Stomach (tissue), 8 donors: ENCODE measurements at regions not wholly inside any gene's neighbourhood (a gene's known extent, or its start where the extent isn't known, plus 50 kb on each side); places are given as distances from the start of the nearest gene placed in this dataset.
"Not testable (repeated sequence)": the region's sequence is repeated elsewhere in the genome, so short reads cannot be mapped to it uniquely, and the experiment has no call there.

Experiments used
- DNase-seq, 2 donors: peaks; one replicate each; pipeline versions ENCODE4 v3.0.0 to v3.0.0-alpha.2; 2013 to 2019
- H3K27ac ChIP-seq, 5 donors: fragments of 200-600 bp in 4 of 5; sonication (generic) in 4 of 5; one replicate each; pipeline ENCODE4 v1.5.1; 2013 to 2019; ENCODE audit warnings: mild to moderate bottlenecking in 1 of 5, moderate library complexity in 1 of 5
- H3K27me3 ChIP-seq, 3 donors: fragments of 200-600 bp; sonication (generic); one replicate each; pipeline ENCODE4 v1.5.1; 2017 to 2019; ENCODE audit warnings: mixed run types in 1 of 3
- H3K36me3 ChIP-seq, 4 donors: fragments of 200-600 bp; sonication (generic); 1 replicate in 3 of 4; 2 replicates in 1 of 4; pipeline ENCODE4 v1.5.1; 2016 to 2019
- H3K4me1 ChIP-seq, 4 donors: fragments of 200-600 bp; sonication (generic); one replicate each; pipeline ENCODE4 v1.5.1; 2016 to 2019
- H3K4me3 ChIP-seq, 4 donors: fragments of 200-600 bp; sonication (generic) in 3 of 4; one replicate each; pipeline ENCODE4 v1.5.1; 2016 to 2019; ENCODE audit warnings: mild to moderate bottlenecking in 1 of 4
- H3K9me3 ChIP-seq, 4 donors: fragments of 200-600 bp; sonication (generic); one replicate each; pipeline ENCODE4 v1.5.1; 2016 to 2019
- CTCF ChIP-seq, 7 experiments: fragments of 450-650 bp in 4 of 7; fragments of 200-600 bp in 3 of 7; sonication (generic) in 3 of 7; IDR thresholded peaks; one replicate each; pipeline ENCODE4 v1.5.1; 2016 to 2019; ENCODE audit warnings: antibody characterized with exemption in 7 of 7, control low read depth in 2 of 7, mild to moderate bottlenecking in 1 of 7
- EP300 ChIP-seq: sonication (generic); formaldehyde crosslinking; IDR thresholded peaks from one replicate; pipeline ENCODE4 v1.6.1; 2017; ENCODE audit warnings: antibody characterized with exemption
- POLR2A ChIP-seq, 4 donors: fragments of 450-650 bp; IDR thresholded peaks; one replicate each; pipeline ENCODE4 v1.6.1; 2016; ENCODE audit warnings: antibody characterized with exemption in 4 of 4, control low read depth in 2 of 4, mild to moderate bottlenecking in 1 of 4, moderate library complexity in 1 of 4
- POLR2AphosphoS5 ChIP-seq, 3 donors: sonication (generic); formaldehyde crosslinking; IDR thresholded peaks; one replicate each; pipeline ENCODE4 v1.6.1; 2016; ENCODE audit warnings: antibody characterized with exemption in 3 of 3
- WGBS, 5 donors: extraction: QIAGEN DNeasy Blood & Tissue Kit in 3 of 5; methylation state at CpG; one replicate each; pipeline versions ENCODE4 v1.1.5 to v1.1.7; 2013 to 2018; 5-methylcytosine and 5-hydroxymethylcytosine counted together
- intact Hi-C: fragments of 100-400 bp; cut with DNase I; formaldehyde crosslinking; loops from one replicate; pipeline ENCODE4 v1.15.1; 2023; ENCODE audit warnings: low total_unique reads
- donor health status: healthy with polysubstance abuse.
- donor health status: Bipolar disorder and iron deficiency.
- donor health status: healthy.

GRCh38 chr18:24609254-24609653 is 148.8 kb downstream of the HRH4 start:
- DNase-seq, result no peak
- intact Hi-C loops, result no loop called here
- H3K27ac ChIP-seq, result no peak overlapping the region

DNA sequence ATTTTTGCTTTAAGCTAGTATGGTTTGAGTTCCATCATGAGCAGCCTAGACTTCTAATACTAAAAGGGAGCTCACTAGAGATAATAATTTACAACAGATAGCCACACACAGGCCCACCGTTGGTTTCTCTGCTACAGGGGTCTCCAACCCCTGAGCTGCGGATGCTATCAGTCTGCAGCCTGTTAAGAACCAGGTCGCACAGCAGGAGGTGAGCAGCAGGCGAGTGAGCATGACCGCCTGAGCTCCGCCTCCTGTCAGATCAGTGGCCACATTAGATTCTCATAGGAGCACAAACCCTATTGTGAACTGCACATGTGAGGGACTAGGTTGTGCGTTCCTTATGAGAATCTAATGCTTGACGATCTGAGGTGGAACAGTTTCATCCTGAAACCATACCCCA is 150.6 kb downstream of the HRH4 start:
- H3K9me3 ChIP-seq, result no peaks in the 10 kb centered on the region
- no peaks in the 10 kb centered on the region for H3K36me3 ChIP-seq
- DNase-seq, result no peak
- H3K4me3 ChIP-seq, result no peak overlapping the region
- no peaks in the 10 kb centered on the region for H3K27me3 ChIP-seq
- no peaks in the 10 kb centered on the region for H3K4me1 ChIP-seq
- H3K27ac ChIP-seq, result no peak overlapping the region
- TF ChIP-seq POLR2A (IDR thresholded peaks at IDR 0.05), result no peak
- no peak for TF ChIP-seq POLR2AphosphoS5 (IDR thresholded peaks at IDR 0.05)
- 59 to 73% (median 69%) methylated on average over 8 of the region's 8 CpGs for WGBS, 5 donors
- intact Hi-C loops, result no loop called here

More at GRCh38 chr18:24609254-24609653, 148.8 kb downstream of the HRH4 start:
- TF ChIP-seq EP300, result no peak
- TF ChIP-seq CTCF (IDR thresholded peaks at IDR 0.05), result no peak
- no peak for TF ChIP-seq POLR2AphosphoS5 (IDR thresholded peaks at IDR 0.05)
- Histone ChIP-seq H3K4me1 (no peaks in the 10 kb centered on the region), H3K9me3 (no peaks in the 10 kb centered on the region), H3K36me3 (no peaks in the 10 kb centered on the region), H3K4me3 (no peak overlapping the region), H3K27me3 (no peaks in the 10 kb centered on the region)
- 48 to 65% (median 58%) methylated on average over 6 to 7 of the region's 7 CpGs for WGBS, 5 donors

GRCh38 chr18:24613896-24614640 is 153.6 kb downstream of the HRH4 start:
- H3K36me3 ChIP-seq, result no peaks in the 10 kb centered on the region
- no peak overlapping the region for H3K4me3 ChIP-seq
- no peaks in the 10 kb centered on the region for H3K9me3 ChIP-seq
- no peaks in the 10 kb centered on the region for H3K27me3 ChIP-seq
- no peak for TF ChIP-seq POLR2A (IDR thresholded peaks at IDR 0.05)
- no peak for TF ChIP-seq EP300
- no peak for TF ChIP-seq CTCF (IDR thresholded peaks at IDR 0.05)
- TF ChIP-seq POLR2AphosphoS5 (IDR thresholded peaks at IDR 0.05), result no peak
- no peaks in the 10 kb centered on the region for H3K4me1 ChIP-seq
- no peak for DNase-seq
- 49 to 65% (median 53%) methylated on average over 3 of the region's 3 CpGs for WGBS, 5 donors
- H3K27ac ChIP-seq, result no peak overlapping the region
- intact Hi-C loops, result no loop called here

- H3K4me3 ChIP-seq, result no peak overlapping the region
These were observed 156.2 kb downstream of the HRH4 start for GRCh38 chr18:24616653-24617052.

GRCh38 chr18:24624421-24624820 is 164.0 kb downstream of the HRH4 start:
- H3K36me3 ChIP-seq, H3K27ac ChIP-seq, H3K27me3 ChIP-seq, H3K4me3 ChIP-seq, H3K4me1 ChIP-seq, intact Hi-C loops, H3K9me3 ChIP-seq, DNase-seq: not testable (repeated sequence)
- WGBS, 5 donors, result 39 to 73% (median 53%) methylated on average over 3 to 9 of the region's 17 CpGs

More at GRCh38 chr18:24616653-24617052, 156.2 kb downstream of the HRH4 start:
- no peaks in the 10 kb centered on the region for H3K27me3 ChIP-seq
- H3K36me3 ChIP-seq, result no peaks in the 10 kb centered on the region
- H3K4me1 ChIP-seq, result no peaks in the 10 kb centered on the region
- intact Hi-C loops, result no loop called here
- H3K9me3 ChIP-seq, result no peaks in the 10 kb centered on the region
- no peak overlapping the region for H3K27ac ChIP-seq
- WGBS, 5 donors, result 31 to 52% (median 41%) methylated on average over 3 of the region's 3 CpGs
- DNase-seq, result no peak
- no peak for TF ChIP-seq POLR2A (IDR thresholded peaks at IDR 0.05)
- TF ChIP-seq CTCF (IDR thresholded peaks at IDR 0.05), result no peak
- TF ChIP-seq EP300, result no peak
- no peak for TF ChIP-seq POLR2AphosphoS5 (IDR thresholded peaks at IDR 0.05)
